H1 (cell line): ENCODE measurements at regions not wholly inside any gene's neighbourhood (a gene's known extent, or its start where the extent isn't known, plus 50 kb on each side); places are given as distances from the start of the nearest gene placed in this dataset.

Source experiments
- ATF2 ChIP-seq: IDR thresholded peaks from 2 replicates; pipeline ENCODE4 v1.6.1; 2012; ENCODE audit warnings: low read length, inconsistent platforms
- CREB1 ChIP-seq: IDR thresholded peaks from 2 replicates; pipeline ENCODE4 v1.6.1; 2012; ENCODE audit warnings: inconsistent platforms
- MAX ChIP-seq: IDR thresholded peaks from 2 replicates; pipeline ENCODE4 v1.6.1; 2012; ENCODE audit warnings: inconsistent platforms
- RFX5 ChIP-seq: IDR thresholded peaks from 2 replicates; pipeline ENCODE4 v1.6.1; 2011; ENCODE audit warnings: low read depth, low read length, improper control_type of control experiment, borderline replicate concordance
- SIX5 ChIP-seq: IDR thresholded peaks from 2 replicates; pipeline ENCODE4 v1.6.1; 2011; ENCODE audit warnings: mild to moderate bottlenecking, low read depth, low read length
- TCF12 ChIP-seq: IDR thresholded peaks from 2 replicates; pipeline ENCODE4 v1.6.1; 2011; ENCODE audit warnings: low read depth, mild to moderate bottlenecking, low read length
- TF ChIP-seq, protein P1 (sequence below): IDR thresholded peaks from 2 replicates; pipeline ENCODE4 v1.6.1; 2011; ENCODE audit warnings: low read depth, mild to moderate bottlenecking, low read length; ENCODE audit not compliant: insufficient read depth

- TF ChIP-seq, protein P1, sequence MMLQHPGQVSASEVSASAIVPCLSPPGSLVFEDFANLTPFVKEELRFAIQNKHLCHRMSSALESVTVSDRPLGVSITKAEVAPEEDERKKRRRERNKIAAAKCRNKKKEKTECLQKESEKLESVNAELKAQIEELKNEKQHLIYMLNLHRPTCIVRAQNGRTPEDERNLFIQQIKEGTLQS, result no peak
- TF ChIP-seq TCF12 (no peak), SIX5 (no peak), MAX (no peak), ATF2 (no peak), RFX5 (no peak), CREB1 (no peak)
These were observed 353.2 kb downstream of the ZEB2 start (continued) for GRCh38 chr2:144166743-144167142.
